ENCODE measurements at regions not wholly inside any gene's neighbourhood (a gene's known extent, or its start where the extent isn't known, plus 50 kb on each side); places are given as distances from the start of the nearest gene placed in this dataset.

DNA sequence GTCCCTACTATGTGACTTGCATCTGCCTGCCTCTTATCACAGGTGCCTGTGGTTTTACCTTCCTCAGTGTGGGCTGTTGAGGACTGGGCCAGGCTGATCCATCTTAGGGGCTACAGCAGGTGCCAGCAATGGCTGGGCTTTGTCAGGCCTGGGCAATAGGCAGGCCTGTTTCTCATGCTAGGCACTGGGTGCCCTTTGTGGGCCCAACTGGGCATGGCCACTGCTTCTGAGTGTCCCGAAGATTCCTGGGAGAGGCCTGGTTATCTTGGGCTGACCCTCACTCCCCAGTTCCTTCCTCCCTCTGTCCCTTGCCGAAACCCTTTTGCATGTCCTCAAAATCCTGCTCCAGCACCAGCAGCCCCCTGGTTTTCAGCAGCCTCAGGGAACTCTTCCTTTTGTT, 1024.9 kb downstream of the KCNJ18 start:
- TF ChIP-seq, protein P1, sequence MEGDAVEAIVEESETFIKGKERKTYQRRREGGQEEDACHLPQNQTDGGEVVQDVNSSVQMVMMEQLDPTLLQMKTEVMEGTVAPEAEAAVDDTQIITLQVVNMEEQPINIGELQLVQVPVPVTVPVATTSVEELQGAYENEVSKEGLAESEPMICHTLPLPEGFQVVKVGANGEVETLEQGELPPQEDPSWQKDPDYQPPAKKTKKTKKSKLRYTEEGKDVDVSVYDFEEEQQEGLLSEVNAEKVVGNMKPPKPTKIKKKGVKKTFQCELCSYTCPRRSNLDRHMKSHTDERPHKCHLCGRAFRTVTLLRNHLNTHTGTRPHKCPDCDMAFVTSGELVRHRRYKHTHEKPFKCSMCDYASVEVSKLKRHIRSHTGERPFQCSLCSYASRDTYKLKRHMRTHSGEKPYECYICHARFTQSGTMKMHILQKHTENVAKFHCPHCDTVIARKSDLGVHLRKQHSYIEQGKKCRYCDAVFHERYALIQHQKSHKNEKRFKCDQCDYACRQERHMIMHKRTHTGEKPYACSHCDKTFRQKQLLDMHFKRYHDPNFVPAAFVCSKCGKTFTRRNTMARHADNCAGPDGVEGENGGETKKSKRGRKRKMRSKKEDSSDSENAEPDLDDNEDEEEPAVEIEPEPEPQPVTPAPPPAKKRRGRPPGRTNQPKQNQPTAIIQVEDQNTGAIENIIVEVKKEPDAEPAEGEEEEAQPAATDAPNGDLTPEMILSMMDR (IDR thresholded peaks at IDR 0.05; ENCODE audit: insufficient read depth, low read length): no peak
- TF ChIP-seq POLR2AphosphoS5 (IDR thresholded peaks at IDR 0.05; ENCODE audit: low read depth): no peak

Measured in HL-60 (cell line).